PC-3 (cell line): ENCODE measurements at regions not wholly inside any gene's neighbourhood (a gene's known extent, or its start where the extent isn't known, plus 50 kb on each side); places are given as distances from the start of the nearest gene placed in this dataset.

Experiments used
- CTCF ChIP-seq: fragments of 300-600 bp; sonication (generic); conservative IDR thresholded peaks from 2 replicates; pipeline ENCODE4 v1.5.1; 2017; ENCODE audit warnings: antibody characterized with exemption, low read depth, mild to moderate bottlenecking, low read length
- EZH2 ChIP-seq: fragments of 300-600 bp; sonication (generic); IDR thresholded peaks from one replicate; pipeline ENCODE4 v1.6.1; 2017; ENCODE audit warnings: antibody characterized with exemption, mild to moderate bottlenecking, low read length; ENCODE audit not compliant: unreplicated experiment
- EZH2phosphoT487 ChIP-seq: fragments of 300-600 bp; sonication (generic); IDR thresholded peaks from 2 replicates; pipeline ENCODE4 v1.6.1; 2018; ENCODE audit warnings: mild to moderate bottlenecking, antibody characterized with exemption, low read length, borderline replicate concordance

DNA sequence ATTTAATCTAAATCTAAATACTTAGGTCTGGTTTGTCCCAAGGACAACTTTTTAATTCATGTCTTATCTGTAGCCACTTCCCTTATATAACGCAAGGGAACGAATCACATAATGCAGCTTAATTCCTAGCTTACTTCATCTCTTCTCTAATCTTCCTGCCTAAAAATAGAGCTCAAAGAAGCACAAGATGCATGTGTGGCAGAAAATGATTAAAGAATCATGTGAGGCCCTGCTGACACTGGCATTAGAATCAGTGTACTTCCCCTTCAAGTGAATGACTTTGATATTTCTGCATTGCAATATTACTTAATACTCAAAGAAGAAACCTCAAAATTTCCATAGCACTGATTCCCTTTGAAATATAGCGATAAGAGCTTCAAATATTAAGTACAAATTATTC is 317.9 kb upstream of the FTMT start:
- TF ChIP-seq CTCF (no peak), EZH2 (no peak), EZH2phosphoT487 (no peak)
